ENCODE measurements at regions not wholly inside any gene's neighbourhood (a gene's known extent, or its start where the extent isn't known, plus 50 kb on each side); places are given as distances from the start of the nearest gene placed in this dataset.

- TF ChIP-seq CTCF (conservative IDR thresholded peaks at IDR 0.05; ENCODE audit: low read length) = 0 out of 2 replicates have a peak, but pooled peaks have one; percentile 18
- TF ChIP-seq EZH2phosphoT487 (IDR thresholded peaks at IDR 0.05; ENCODE audit: borderline replicate concordance) = no peak
Observed at GRCh38 chr17:33945646-33946546, 309.2 kb upstream of the CCL2 start.

Measured in Loucy (cell line).